PFSK-1 (cell line): ENCODE measurements at regions not wholly inside any gene's neighbourhood (a gene's known extent, or its start where the extent isn't known, plus 50 kb on each side); places are given as distances from the start of the nearest gene placed in this dataset.

Source experiments
- POLR2AphosphoS5 ChIP-seq: IDR thresholded peaks from 2 replicates; pipeline ENCODE4 v1.6.1; 2012; ENCODE audit warnings: low read depth, mild to moderate bottlenecking, control low read depth, low read length, moderate library complexity
- SIN3A ChIP-seq: IDR thresholded peaks from 2 replicates; pipeline ENCODE4 v1.6.1; 2012; ENCODE audit warnings: mild to moderate bottlenecking, low read length, moderate library complexity, borderline replicate concordance; ENCODE audit not compliant: insufficient read depth
- TAF1 ChIP-seq: IDR thresholded peaks from 2 replicates; pipeline ENCODE4 v1.6.1; 2012; ENCODE audit warnings: low read length, control low read depth, borderline replicate concordance; ENCODE audit not compliant: insufficient read depth
- TF ChIP-seq, protein P1 (sequence below), 2 experiments: IDR thresholded peaks; 2 replicates each; pipeline versions ENCODE4 v1.6.1 to v1.8.0; 2011 to 2012; ENCODE audit warnings: low read depth in 2 of 2, low read length in 2 of 2, control low read depth in 1 of 2, inconsistent platforms in 1 of 2, mild to moderate bottlenecking in 1 of 2, moderate library complexity in 1 of 2; ENCODE audit not compliant: insufficient read depth in 1 of 2

DNA sequence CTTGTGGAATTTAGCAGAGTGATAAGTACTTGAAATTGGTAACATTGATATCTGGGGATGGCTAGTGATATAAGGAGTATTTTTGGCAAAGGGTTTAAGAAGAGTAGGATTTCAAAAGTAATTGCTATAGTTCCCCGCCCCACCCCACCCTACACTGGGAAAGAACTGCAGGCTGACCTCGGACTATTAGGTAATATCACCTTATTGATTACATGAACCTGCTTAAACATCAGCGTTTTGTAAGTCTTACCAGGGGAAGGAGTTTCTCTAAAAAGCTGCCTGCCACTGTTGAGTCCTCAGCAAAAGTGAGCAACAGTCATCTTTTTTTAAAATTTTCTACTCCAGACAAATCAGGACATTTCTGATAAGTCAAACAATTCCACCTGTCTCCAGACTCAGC, 337.3 kb downstream of the DTWD2 start:
- TF ChIP-seq, protein P1, sequence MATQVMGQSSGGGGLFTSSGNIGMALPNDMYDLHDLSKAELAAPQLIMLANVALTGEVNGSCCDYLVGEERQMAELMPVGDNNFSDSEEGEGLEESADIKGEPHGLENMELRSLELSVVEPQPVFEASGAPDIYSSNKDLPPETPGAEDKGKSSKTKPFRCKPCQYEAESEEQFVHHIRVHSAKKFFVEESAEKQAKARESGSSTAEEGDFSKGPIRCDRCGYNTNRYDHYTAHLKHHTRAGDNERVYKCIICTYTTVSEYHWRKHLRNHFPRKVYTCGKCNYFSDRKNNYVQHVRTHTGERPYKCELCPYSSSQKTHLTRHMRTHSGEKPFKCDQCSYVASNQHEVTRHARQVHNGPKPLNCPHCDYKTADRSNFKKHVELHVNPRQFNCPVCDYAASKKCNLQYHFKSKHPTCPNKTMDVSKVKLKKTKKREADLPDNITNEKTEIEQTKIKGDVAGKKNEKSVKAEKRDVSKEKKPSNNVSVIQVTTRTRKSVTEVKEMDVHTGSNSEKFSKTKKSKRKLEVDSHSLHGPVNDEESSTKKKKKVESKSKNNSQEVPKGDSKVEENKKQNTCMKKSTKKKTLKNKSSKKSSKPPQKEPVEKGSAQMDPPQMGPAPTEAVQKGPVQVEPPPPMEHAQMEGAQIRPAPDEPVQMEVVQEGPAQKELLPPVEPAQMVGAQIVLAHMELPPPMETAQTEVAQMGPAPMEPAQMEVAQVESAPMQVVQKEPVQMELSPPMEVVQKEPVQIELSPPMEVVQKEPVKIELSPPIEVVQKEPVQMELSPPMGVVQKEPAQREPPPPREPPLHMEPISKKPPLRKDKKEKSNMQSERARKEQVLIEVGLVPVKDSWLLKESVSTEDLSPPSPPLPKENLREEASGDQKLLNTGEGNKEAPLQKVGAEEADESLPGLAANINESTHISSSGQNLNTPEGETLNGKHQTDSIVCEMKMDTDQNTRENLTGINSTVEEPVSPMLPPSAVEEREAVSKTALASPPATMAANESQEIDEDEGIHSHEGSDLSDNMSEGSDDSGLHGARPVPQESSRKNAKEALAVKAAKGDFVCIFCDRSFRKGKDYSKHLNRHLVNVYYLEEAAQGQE (IDR thresholded peaks at IDR 0.05; ENCODE audit: insufficient read depth in 1 of 2, low read depth in 2 of 2, low read length in 2 of 2), result no peak
- TF ChIP-seq SIN3A (no peak), POLR2AphosphoS5 (no peak), TAF1 (no peak)
